Mesothelial cell of epicardium (in vitro differentiated cells): ENCODE measurements at regions not wholly inside any gene's neighbourhood (a gene's known extent, or its start where the extent isn't known, plus 50 kb on each side); places are given as distances from the start of the nearest gene placed in this dataset.
A peak's percentile ranks its signal among the peaks of the same experiment; 100 is the strongest.

Source experiments
- DNase-seq, 2 experiments: peaks; one replicate each; pipeline ENCODE4 v3.0.0; 2021; ENCODE audit warnings: low spot score in 2 of 2; ENCODE audit not compliant: unreplicated experiment in 2 of 2
- H3K27ac Mint-ChIP-seq: 2 replicates; pipeline ENCODE4 v1.8.0; 2021; ENCODE audit warnings: mixed read lengths
- H3K27me3 Mint-ChIP-seq: 2 replicates; pipeline ENCODE4 v1.8.0; 2021; ENCODE audit warnings: low read depth, mixed read lengths
- H3K36me3 Mint-ChIP-seq: 2 replicates; pipeline ENCODE4 v1.8.0; 2021; ENCODE audit warnings: mixed read lengths
- H3K4me1 Mint-ChIP-seq: 2 replicates; pipeline ENCODE4 v1.8.0; 2021; ENCODE audit warnings: mixed read lengths
- H3K4me3 Mint-ChIP-seq: 2 replicates; pipeline ENCODE4 v1.8.0; 2021; ENCODE audit warnings: mild to moderate bottlenecking, moderate library complexity, mixed read lengths
- H3K9me3 Mint-ChIP-seq: 2 replicates; pipeline ENCODE4 v1.8.0; 2021; ENCODE audit warnings: mixed read lengths
- CTCF ChIP-seq: fragments of 200-600 bp; sonication (generic); IDR thresholded peaks from one replicate; pipeline ENCODE4 v1.5.0; 2021; ENCODE audit warnings: antibody characterized with exemption; ENCODE audit not compliant: unreplicated experiment

- Mint-ChIP-seq H3K27ac (no peak overlapping the region), H3K4me3 (no peak overlapping the region), H3K36me3 (no peaks in the 10 kb centered on the region), H3K9me3 (peaks cover 3% of the 10 kb centered on the region), H3K4me1 (peaks cover 16% of the 10 kb centered on the region), H3K27me3 (no peaks in the 10 kb centered on the region)
- no peak for DNase-seq
- no peak for TF ChIP-seq CTCF
These were observed 1300.5 kb downstream of the ARAP2 start for GRCh38 chr4:34943741-34944386.

- no peak for DNase-seq
- TF ChIP-seq CTCF, result no peak
- Mint-ChIP-seq H3K36me3 (peaks cover 2% of the 10 kb centered on the region), H3K9me3 (peaks cover 10% of the 10 kb centered on the region), H3K27me3 (no peaks in the 10 kb centered on the region), H3K4me3 (no peak overlapping the region), H3K4me1 (peaks cover 14% of the 10 kb centered on the region), H3K27ac (peak overlapping the region; percentile 5)
These were observed 1293.4 kb downstream of the ARAP2 start for GRCh38 chr4:34950926-34951325.

- no peak for DNase-seq
- no peak for TF ChIP-seq CTCF
- Mint-ChIP-seq H3K4me3 (no peak overlapping the region), H3K4me1 (peaks cover 19% of the 10 kb centered on the region), H3K27me3 (no peaks in the 10 kb centered on the region), H3K36me3 (peaks cover 2% of the 10 kb centered on the region), H3K9me3 (peaks cover 10% of the 10 kb centered on the region), H3K27ac (no peak overlapping the region)
These were observed 1291.0 kb downstream of the ARAP2 start for GRCh38 chr4:34953145-34953799.

GRCh38 chr4:34964613-34965012, 1279.7 kb downstream of the ARAP2 start:
- H3K4me3 Mint-ChIP-seq, result no peak overlapping the region
- no peak for TF ChIP-seq CTCF
- H3K27ac Mint-ChIP-seq, result no peak overlapping the region
- no peaks in the 10 kb centered on the region for H3K9me3 Mint-ChIP-seq
- no peaks in the 10 kb centered on the region for H3K36me3 Mint-ChIP-seq
- no peaks in the 10 kb centered on the region for H3K27me3 Mint-ChIP-seq
- H3K4me1 Mint-ChIP-seq, result peaks cover 5% of the 10 kb centered on the region
- no peak for DNase-seq

GRCh38 chr4:34972189-34972588, 1272.1 kb downstream of the ARAP2 start:
- no peaks in the 10 kb centered on the region for H3K36me3 Mint-ChIP-seq
- peaks cover 5% of the 10 kb centered on the region for H3K4me1 Mint-ChIP-seq
- no peak overlapping the region for H3K4me3 Mint-ChIP-seq
- no peaks in the 10 kb centered on the region for H3K27me3 Mint-ChIP-seq
- H3K9me3 Mint-ChIP-seq, result no peaks in the 10 kb centered on the region
- DNase-seq, result no peak
- no peak for TF ChIP-seq CTCF
- no peak overlapping the region for H3K27ac Mint-ChIP-seq
